GM19351 (cell line): ENCODE measurements at regions not wholly inside any gene's neighbourhood (a gene's known extent, or its start where the extent isn't known, plus 50 kb on each side); places are given as distances from the start of the nearest gene placed in this dataset.
"Not testable (repeated sequence)": the region's sequence is repeated elsewhere in the genome, so short reads cannot be mapped to it uniquely, and the experiment has no call there.

Experiments used
- ATAC-seq: cut with Tn5 transposase; IDR thresholded peaks from one replicate; pipeline ENCODE4 v1.9.1; 2021; ENCODE audit warnings: mild to moderate bottlenecking, moderate library complexity; ENCODE audit not compliant: unreplicated experiment

- no peak for ATAC-seq
Observed at GRCh38 chrX:34406580-34406979, 250.5 kb downstream of the TMEM47 start.

GRCh38 chrX:34404386-34405070 lies 252.6 kb downstream of the TMEM47 start:
- ATAC-seq, result no peak

GRCh38 chrX:34401411-34401810 lies 255.7 kb downstream of the TMEM47 start:
- ATAC-seq, result no peak

- no peak for ATAC-seq
Observed at GRCh38 chrX:34382416-34382815, 250.3 kb upstream of the FAM47A start.

GRCh38 chrX:34381241-34381640 lies 249.1 kb upstream of the FAM47A start:
- no peak for ATAC-seq

- no peak for ATAC-seq
Observed at GRCh38 chrX:34379891-34380290, 247.8 kb upstream of the FAM47A start.

- ATAC-seq, result no peak
Observed at GRCh38 chrX:34377645-34378044, 245.5 kb upstream of the FAM47A start.

- no peak for ATAC-seq
Observed at GRCh38 chrX:34371754-34372153, 239.6 kb upstream of the FAM47A start.

- no peak for ATAC-seq
Observed at GRCh38 chrX:34365471-34365870, 233.4 kb upstream of the FAM47A start.

- ATAC-seq, result no peak
Observed at GRCh38 chrX:34350561-34351335, 218.6 kb upstream of the FAM47A start.

GRCh38 chrX:34343001-34343400 lies 210.9 kb upstream of the FAM47A start:
- ATAC-seq, result no peak

- ATAC-seq, result no peak
Observed at GRCh38 chrX:34341814-34342213, 209.7 kb upstream of the FAM47A start.

GRCh38 chrX:34341258-34341657 lies 209.1 kb upstream of the FAM47A start:
- no peak for ATAC-seq

GRCh38 chrX:34338046-34338445 lies 205.9 kb upstream of the FAM47A start:
- ATAC-seq, result no peak

- ATAC-seq, result not testable (repeated sequence)
Observed at GRCh38 chrX:34335376-34335775, 203.3 kb upstream of the FAM47A start.

- ATAC-seq, result no peak
Observed at GRCh38 chrX:34332334-34332733, 200.2 kb upstream of the FAM47A start.

- ATAC-seq, result no peak
Observed at GRCh38 chrX:34325460-34325859, 193.3 kb upstream of the FAM47A start.

- not testable (repeated sequence) for ATAC-seq
Observed at GRCh38 chrX:34320424-34320823, 188.3 kb upstream of the FAM47A start.

- peak; percentile 81 for ATAC-seq
Observed at GRCh38 chrX:34300871-34301270, 168.8 kb upstream of the FAM47A start.

- no peak for ATAC-seq
Observed at GRCh38 chrX:34299451-34299967, 167.4 kb upstream of the FAM47A start.

GRCh38 chrX:34294665-34295064 lies 162.6 kb upstream of the FAM47A start:
- ATAC-seq, result no peak

- no peak for ATAC-seq
Observed at GRCh38 chrX:34288782-34289181, 156.7 kb upstream of the FAM47A start.
